Nephron progenitor cell (in vitro differentiated cells): ENCODE measurements at regions not wholly inside any gene's neighbourhood (a gene's known extent, or its start where the extent isn't known, plus 50 kb on each side); places are given as distances from the start of the nearest gene placed in this dataset.
A peak's percentile ranks its signal among the peaks of the same experiment; 100 is the strongest.

Experiments
- DNase-seq: peaks from one replicate; pipeline ENCODE4 v3.0.0; 2021
- H3K27ac Mint-ChIP-seq: 2 replicates; pipeline ENCODE4 v1.8.0; 2021; ENCODE audit warnings: mild to moderate bottlenecking, moderate library complexity, mixed read lengths
- H3K27me3 Mint-ChIP-seq: 2 replicates; pipeline ENCODE4 v1.8.0; 2021; ENCODE audit warnings: mild to moderate bottlenecking, low read depth, mixed read lengths; ENCODE audit not compliant: poor library complexity
- H3K36me3 Mint-ChIP-seq: 2 replicates; pipeline ENCODE4 v1.8.0; 2021; ENCODE audit warnings: low read depth, mixed read lengths
- H3K4me1 Mint-ChIP-seq: 2 replicates; pipeline ENCODE4 v1.8.0; 2021; ENCODE audit warnings: mixed read lengths
- H3K4me3 Mint-ChIP-seq: 2 replicates; pipeline ENCODE4 v1.8.0; 2021; ENCODE audit warnings: mild to moderate bottlenecking, moderate library complexity, mixed read lengths
- H3K9me3 Mint-ChIP-seq: 2 replicates; pipeline ENCODE4 v1.8.0; 2021; ENCODE audit warnings: mild to moderate bottlenecking, moderate library complexity, mixed read lengths
- CTCF ChIP-seq: fragments of 200-600 bp; sonication (generic); IDR thresholded peaks from 2 replicates; pipeline ENCODE4 v1.5.0; 2021; ENCODE audit warnings: antibody characterized with exemption

DNA sequence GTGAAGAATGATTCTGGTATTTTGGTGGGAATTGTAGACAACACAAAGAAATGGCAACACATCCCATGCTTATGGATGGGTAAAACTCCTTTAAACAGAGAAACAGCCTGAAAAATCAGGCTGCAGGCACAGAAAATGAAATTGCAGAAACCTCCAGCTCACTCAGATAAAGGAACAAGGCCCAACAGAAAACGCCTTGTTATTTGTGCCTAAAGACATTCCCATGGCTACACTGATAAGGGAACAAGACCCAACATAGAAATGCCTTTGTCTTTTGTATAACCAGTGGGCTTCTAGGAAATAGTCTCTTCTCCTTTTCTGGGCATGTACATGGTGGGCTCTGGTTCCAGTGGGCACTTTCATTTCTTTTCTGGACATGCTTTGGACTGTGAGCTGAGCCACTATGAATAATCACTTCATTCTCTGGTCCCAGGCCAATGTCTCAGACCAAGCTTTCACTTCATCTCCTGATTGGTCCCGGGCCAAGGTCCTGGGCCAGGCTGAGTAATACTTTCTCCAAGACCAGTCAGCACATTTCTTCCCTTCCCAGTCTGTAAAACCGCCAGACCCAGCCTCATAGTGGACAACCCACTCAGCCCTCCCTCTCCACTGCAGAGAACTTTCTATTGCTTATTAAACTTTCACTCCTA lies 160.5 kb downstream of the TBX22 start:
- Mint-ChIP-seq H3K27ac (no peak overlapping the region), H3K4me3 (no peak overlapping the region), H3K36me3 (no peaks in the 10 kb centered on the region), H3K9me3 (peaks cover 34% of the 10 kb centered on the region), H3K27me3 (no peaks in the 10 kb centered on the region), H3K4me1 (no peaks in the 10 kb centered on the region)
- no peak for TF ChIP-seq CTCF
- no peak for DNase-seq

DNA sequence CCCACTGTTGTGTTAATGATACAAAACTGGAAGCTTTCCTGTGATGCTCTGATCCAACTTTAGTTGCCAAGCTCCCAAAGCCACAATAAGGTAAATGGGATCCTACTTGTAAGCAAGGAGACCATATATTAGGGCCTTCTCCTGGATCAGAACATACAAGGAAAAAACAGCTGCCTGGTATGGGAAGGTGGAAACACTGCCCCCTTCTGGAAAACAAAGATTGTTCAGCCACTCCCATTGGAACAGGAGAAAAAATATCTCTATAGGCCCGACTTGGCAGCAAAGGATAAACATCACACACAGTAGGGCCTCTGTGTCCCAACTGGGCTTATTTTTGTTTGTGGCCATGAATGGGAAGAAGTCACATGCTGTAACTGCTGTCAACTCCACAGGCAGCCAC lies 166.5 kb downstream of the TBX22 start:
- no peak overlapping the region for H3K4me3 Mint-ChIP-seq
- H3K4me1 Mint-ChIP-seq = no peaks in the 10 kb centered on the region
- DNase-seq = no peak
- no peaks in the 10 kb centered on the region for H3K27me3 Mint-ChIP-seq
- peak; percentile 38 for TF ChIP-seq CTCF
- H3K27ac Mint-ChIP-seq = no peak overlapping the region
- peaks cover 14% of the 10 kb centered on the region for H3K9me3 Mint-ChIP-seq
- no peaks in the 10 kb centered on the region for H3K36me3 Mint-ChIP-seq

DNA sequence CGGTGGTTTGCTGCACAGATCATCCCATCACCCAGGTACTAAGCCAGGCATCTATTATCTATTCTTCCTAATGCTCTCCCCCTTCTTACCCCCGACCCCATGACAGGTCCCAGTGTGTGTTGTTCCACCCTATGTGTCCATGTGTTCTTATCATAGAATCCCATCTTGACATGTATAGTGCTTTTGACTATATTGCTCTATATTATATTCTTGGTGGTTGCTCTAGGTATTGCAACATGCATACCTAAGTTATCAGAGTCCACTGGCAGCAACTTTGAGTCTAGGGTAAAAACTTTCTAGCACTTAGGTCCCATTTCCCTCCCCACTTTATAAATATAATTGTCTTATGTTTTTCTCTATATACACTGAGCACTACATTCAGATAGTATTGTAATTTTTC lies 170.3 kb downstream of the TBX22 start:
- Mint-ChIP-seq H3K27ac (no peak overlapping the region), H3K4me1 (no peaks in the 10 kb centered on the region), H3K9me3 (peaks cover 30% of the 10 kb centered on the region), H3K36me3 (no peaks in the 10 kb centered on the region), H3K4me3 (no peak overlapping the region), H3K27me3 (no peaks in the 10 kb centered on the region)
- DNase-seq = no peak
- no peak for TF ChIP-seq CTCF

DNA sequence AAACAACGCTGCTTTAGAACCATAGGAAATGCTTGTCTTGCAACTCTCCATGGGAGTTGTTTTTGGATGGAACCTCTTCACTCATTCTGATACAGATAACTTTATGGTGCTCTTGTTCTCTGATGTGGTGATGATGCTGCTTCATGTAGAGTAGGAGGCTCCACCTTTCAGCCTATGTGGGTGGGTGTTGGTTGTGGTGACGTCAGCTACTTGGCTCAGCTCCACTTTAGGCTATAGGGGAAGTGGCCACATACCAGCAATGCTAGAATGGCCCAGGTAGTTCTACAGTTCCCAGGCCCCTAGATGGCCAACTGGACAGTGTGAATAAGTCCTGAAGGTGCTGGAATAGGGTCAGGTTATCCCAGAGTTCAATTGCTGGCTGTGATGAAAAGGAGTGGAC lies 192.1 kb downstream of the TBX22 start:
- Mint-ChIP-seq H3K4me3 (no peak overlapping the region), H3K27me3 (no peaks in the 10 kb centered on the region), H3K36me3 (no peaks in the 10 kb centered on the region), H3K27ac (no peak overlapping the region), H3K4me1 (no peaks in the 10 kb centered on the region), H3K9me3 (peaks cover 55% of the 10 kb centered on the region)
- no peak for TF ChIP-seq CTCF
- no peak for DNase-seq

GRCh38 chrX:80207327-80207726 lies 192.8 kb downstream of the TBX22 start:
- Mint-ChIP-seq H3K4me3 (no peak overlapping the region), H3K36me3 (no peaks in the 10 kb centered on the region), H3K27me3 (no peaks in the 10 kb centered on the region), H3K9me3 (peaks cover 51% of the 10 kb centered on the region), H3K27ac (no peak overlapping the region), H3K4me1 (no peaks in the 10 kb centered on the region)
- DNase-seq = no peak
- TF ChIP-seq CTCF = no peak

GRCh38 chrX:80216086-80216485 lies 201.5 kb downstream of the TBX22 start:
- H3K36me3 Mint-ChIP-seq = no peaks in the 10 kb centered on the region
- H3K4me3 Mint-ChIP-seq = no peak overlapping the region

More at GRCh38 chrX:80216086-80216485, 201.5 kb downstream of the TBX22 start:
- Mint-ChIP-seq H3K4me1 (no peaks in the 10 kb centered on the region), H3K9me3 (peaks cover 67% of the 10 kb centered on the region), H3K27ac (no peak overlapping the region), H3K27me3 (no peaks in the 10 kb centered on the region)
- no peak for DNase-seq
- TF ChIP-seq CTCF = no peak
